HL-60 (cell line): ENCODE measurements at regions not wholly inside any gene's neighbourhood (a gene's known extent, or its start where the extent isn't known, plus 50 kb on each side); places are given as distances from the start of the nearest gene placed in this dataset.

Experiments used
- DNase-seq, 2 experiments: peaks; one replicate each; pipeline ENCODE4 v3.0.0-alpha.2; 2010 to 2020; ENCODE audit warnings: low read depth in 1 of 2, low spot score in 1 of 2
- H3K27ac ChIP-seq: fragments of 250-450 bp; sonication (Bioruptor Pico); replicated peaks from 2 replicates; pipeline ENCODE4 v1.5.1; 2020; ENCODE audit warnings: mild to moderate bottlenecking, moderate library complexity
- H3K27me3 ChIP-seq: fragments of 250-450 bp; sonication (Bioruptor Pico); 2 replicates; pipeline ENCODE4 v1.5.1; 2021; ENCODE audit warnings: mild to moderate bottlenecking, moderate library complexity; ENCODE audit not compliant: insufficient read depth, poor library complexity, severe bottlenecking
- H3K4me3 ChIP-seq: replicated peaks from 2 replicates; pipeline ENCODE4 v1.5.1; 2011; ENCODE audit warnings: mild to moderate bottlenecking, control low read depth, low read length; ENCODE audit not compliant: insufficient read depth
- GABPA ChIP-seq: IDR thresholded peaks from 2 replicates; pipeline ENCODE4 v1.6.1; 2012; ENCODE audit warnings: low read depth
- POLR2AphosphoS5 ChIP-seq: IDR thresholded peaks from 2 replicates; pipeline ENCODE4 v1.6.1; 2012; ENCODE audit warnings: low read depth
- SPI1 ChIP-seq: IDR thresholded peaks from 2 replicates; pipeline ENCODE4 v1.6.1; 2012; ENCODE audit warnings: low read depth, mild to moderate bottlenecking, borderline replicate concordance
- TF ChIP-seq, protein P1 (sequence below): IDR thresholded peaks from one replicate; pipeline ENCODE4 v1.5.1; 2011; ENCODE audit warnings: low read length, control low read depth, inconsistent platforms; ENCODE audit not compliant: insufficient read depth
- TF ChIP-seq, protein P2 (sequence below): IDR thresholded peaks from 2 replicates; pipeline ENCODE4 v1.6.1; 2012; ENCODE audit warnings: low read depth; ENCODE audit not compliant: insufficient replicate concordance

DNA sequence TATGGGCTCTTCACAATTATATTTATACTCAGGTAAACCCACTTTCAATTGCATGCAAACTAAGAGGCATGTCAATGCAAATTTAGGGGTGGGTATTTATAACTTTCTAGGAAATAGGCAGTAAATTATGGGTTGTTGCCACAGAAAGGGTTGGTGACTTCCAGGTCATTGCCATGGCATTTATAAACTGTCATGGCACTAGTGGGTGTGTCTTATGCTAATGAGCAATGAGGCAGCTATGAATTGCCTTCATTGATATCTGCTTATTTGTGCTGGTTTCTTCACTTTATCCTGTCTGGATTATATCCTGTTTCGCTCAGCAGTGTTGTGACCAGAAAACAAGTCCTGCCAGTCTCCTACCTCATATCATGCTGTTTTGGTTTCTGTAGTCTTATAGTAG is 597.3 kb upstream of the DAB2 start:
- DNase-seq = no peak
- H3K4me3 ChIP-seq = no peak overlapping the region
- H3K27ac ChIP-seq = no peak overlapping the region
- TF ChIP-seq POLR2AphosphoS5 = no peak
- TF ChIP-seq GABPA = no peak
- TF ChIP-seq, protein P1, sequence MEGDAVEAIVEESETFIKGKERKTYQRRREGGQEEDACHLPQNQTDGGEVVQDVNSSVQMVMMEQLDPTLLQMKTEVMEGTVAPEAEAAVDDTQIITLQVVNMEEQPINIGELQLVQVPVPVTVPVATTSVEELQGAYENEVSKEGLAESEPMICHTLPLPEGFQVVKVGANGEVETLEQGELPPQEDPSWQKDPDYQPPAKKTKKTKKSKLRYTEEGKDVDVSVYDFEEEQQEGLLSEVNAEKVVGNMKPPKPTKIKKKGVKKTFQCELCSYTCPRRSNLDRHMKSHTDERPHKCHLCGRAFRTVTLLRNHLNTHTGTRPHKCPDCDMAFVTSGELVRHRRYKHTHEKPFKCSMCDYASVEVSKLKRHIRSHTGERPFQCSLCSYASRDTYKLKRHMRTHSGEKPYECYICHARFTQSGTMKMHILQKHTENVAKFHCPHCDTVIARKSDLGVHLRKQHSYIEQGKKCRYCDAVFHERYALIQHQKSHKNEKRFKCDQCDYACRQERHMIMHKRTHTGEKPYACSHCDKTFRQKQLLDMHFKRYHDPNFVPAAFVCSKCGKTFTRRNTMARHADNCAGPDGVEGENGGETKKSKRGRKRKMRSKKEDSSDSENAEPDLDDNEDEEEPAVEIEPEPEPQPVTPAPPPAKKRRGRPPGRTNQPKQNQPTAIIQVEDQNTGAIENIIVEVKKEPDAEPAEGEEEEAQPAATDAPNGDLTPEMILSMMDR = no peak
- TF ChIP-seq, protein P2, sequence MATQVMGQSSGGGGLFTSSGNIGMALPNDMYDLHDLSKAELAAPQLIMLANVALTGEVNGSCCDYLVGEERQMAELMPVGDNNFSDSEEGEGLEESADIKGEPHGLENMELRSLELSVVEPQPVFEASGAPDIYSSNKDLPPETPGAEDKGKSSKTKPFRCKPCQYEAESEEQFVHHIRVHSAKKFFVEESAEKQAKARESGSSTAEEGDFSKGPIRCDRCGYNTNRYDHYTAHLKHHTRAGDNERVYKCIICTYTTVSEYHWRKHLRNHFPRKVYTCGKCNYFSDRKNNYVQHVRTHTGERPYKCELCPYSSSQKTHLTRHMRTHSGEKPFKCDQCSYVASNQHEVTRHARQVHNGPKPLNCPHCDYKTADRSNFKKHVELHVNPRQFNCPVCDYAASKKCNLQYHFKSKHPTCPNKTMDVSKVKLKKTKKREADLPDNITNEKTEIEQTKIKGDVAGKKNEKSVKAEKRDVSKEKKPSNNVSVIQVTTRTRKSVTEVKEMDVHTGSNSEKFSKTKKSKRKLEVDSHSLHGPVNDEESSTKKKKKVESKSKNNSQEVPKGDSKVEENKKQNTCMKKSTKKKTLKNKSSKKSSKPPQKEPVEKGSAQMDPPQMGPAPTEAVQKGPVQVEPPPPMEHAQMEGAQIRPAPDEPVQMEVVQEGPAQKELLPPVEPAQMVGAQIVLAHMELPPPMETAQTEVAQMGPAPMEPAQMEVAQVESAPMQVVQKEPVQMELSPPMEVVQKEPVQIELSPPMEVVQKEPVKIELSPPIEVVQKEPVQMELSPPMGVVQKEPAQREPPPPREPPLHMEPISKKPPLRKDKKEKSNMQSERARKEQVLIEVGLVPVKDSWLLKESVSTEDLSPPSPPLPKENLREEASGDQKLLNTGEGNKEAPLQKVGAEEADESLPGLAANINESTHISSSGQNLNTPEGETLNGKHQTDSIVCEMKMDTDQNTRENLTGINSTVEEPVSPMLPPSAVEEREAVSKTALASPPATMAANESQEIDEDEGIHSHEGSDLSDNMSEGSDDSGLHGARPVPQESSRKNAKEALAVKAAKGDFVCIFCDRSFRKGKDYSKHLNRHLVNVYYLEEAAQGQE = no peak
- no peak for TF ChIP-seq SPI1
- no peaks in the 10 kb centered on the region for H3K27me3 ChIP-seq

DNA sequence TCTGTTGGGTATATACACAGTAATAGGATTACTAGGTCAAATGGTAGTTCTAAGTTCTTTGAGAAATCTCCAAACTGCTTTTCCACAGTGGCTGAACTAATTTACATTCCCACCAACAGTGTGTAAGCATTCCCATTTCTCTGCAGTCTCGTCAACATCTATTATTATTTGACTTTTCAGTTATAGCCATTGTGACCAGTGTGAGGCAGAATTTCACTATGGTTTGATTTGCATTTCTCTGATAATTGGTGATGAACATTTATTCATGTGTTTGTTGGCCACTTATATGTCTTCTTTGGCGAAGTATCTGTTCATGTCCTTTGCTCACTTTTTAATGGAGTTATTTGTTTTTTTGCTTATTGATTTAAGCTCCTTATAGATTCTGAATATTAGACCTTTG is 596.2 kb upstream of the DAB2 start:
- TF ChIP-seq GABPA (no peak), POLR2AphosphoS5 (no peak), SPI1 (no peak)
- TF ChIP-seq, protein P2 = no peak
- TF ChIP-seq, protein P1 = no peak
- H3K4me3 ChIP-seq = no peak overlapping the region
- H3K27me3 ChIP-seq = no peaks in the 10 kb centered on the region
- H3K27ac ChIP-seq = no peak overlapping the region
- no peak for DNase-seq

DNA sequence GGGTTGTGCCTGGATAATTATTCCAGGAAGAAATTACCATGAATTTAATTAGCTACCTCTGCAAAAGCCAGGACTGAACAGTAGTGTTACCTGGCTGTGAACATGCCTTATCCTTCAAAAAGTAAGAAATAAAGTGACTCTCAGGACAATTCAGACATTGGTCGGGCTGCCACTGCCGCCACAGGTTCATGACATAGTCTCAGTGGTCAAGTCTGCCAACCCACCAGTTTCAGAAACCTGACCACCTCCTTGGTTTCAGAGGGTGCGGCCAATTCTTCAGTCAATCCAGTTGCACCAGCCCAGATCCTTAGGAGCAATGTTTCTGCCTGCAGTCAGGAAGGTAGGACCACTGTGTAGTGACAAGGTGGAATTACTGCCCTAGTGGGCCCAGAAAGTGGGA is 593.1 kb upstream of the DAB2 start:
- Histone ChIP-seq H3K27me3 (no peaks in the 10 kb centered on the region), H3K4me3 (no peak overlapping the region), H3K27ac (peak overlapping the region; percentile 51)
- no peak for DNase-seq
- TF ChIP-seq SPI1 (no peak), POLR2AphosphoS5 (no peak), GABPA (no peak)
- TF ChIP-seq, protein P1 = no peak
- TF ChIP-seq, protein P2 = no peak
